Testis (tissue), 2 donors: ENCODE measurements at regions not wholly inside any gene's neighbourhood (a gene's known extent, or its start where the extent isn't known, plus 50 kb on each side); places are given as distances from the start of the nearest gene placed in this dataset.
"Not testable (repeated sequence)": the region's sequence is repeated elsewhere in the genome, so short reads cannot be mapped to it uniquely, and the experiment has no call there.

ENCODE experiments used
- DNase-seq: peaks from one replicate; pipeline ENCODE4 v3.0.0-alpha.2; 2019
- H3K27ac ChIP-seq, 2 donors: fragments of 200-600 bp; sonication (generic); one replicate each; pipeline ENCODE4 v1.5.1; 2019
- H3K27me3 ChIP-seq: fragments of 200-600 bp; sonication (generic); one replicate; pipeline ENCODE4 v1.5.1; 2019
- H3K36me3 ChIP-seq: fragments of 200-600 bp; sonication (generic); one replicate; pipeline ENCODE4 v1.5.1; 2017; ENCODE audit warnings: low read depth; ENCODE audit errors: missing control alignments
- H3K4me1 ChIP-seq: fragments of 200-600 bp; sonication (generic); one replicate; pipeline ENCODE4 v1.5.1; 2019
- H3K4me3 ChIP-seq, 2 donors: fragments of 200-600 bp; sonication (generic); one replicate each; pipeline ENCODE4 v1.5.1; 2017 to 2019
- H3K9me3 ChIP-seq: fragments of 200-600 bp; sonication (generic); one replicate; pipeline ENCODE4 v1.5.1; 2017
- CTCF ChIP-seq, 3 experiments: fragments of 450-650 bp in 2 of 3; fragments of 200-600 bp in 1 of 3; sonication (generic) in 1 of 3; IDR thresholded peaks; one replicate each; pipeline ENCODE4 v1.5.1; 2016 to 2019; ENCODE audit warnings: antibody characterized with exemption in 3 of 3, mild to moderate bottlenecking in 2 of 3, moderate library complexity in 1 of 3
- POLR2A ChIP-seq: fragments of 450-650 bp; IDR thresholded peaks from one replicate; pipeline ENCODE4 v1.6.1; 2017; ENCODE audit warnings: antibody characterized with exemption, mild to moderate bottlenecking, moderate library complexity
- WGBS, 2 donors: methylation state at CpG; one replicate each; pipeline ENCODE4 v1.1.5; 2018; 5-methylcytosine and 5-hydroxymethylcytosine counted together
- intact Hi-C: fragments of 100-400 bp; cut with DNase I; formaldehyde crosslinking; loops from one replicate; pipeline ENCODE4 v1.15.1; 2023; ENCODE audit warnings: low total_unique reads

GRCh38 chr5:93997562-93997961 lies 256.2 kb upstream of the POU5F2 start:
- intact Hi-C loops, result no loop called here
- H3K4me1 ChIP-seq, result no peaks in the 10 kb centered on the region
- H3K36me3 ChIP-seq, result no peaks in the 10 kb centered on the region
- no peaks in the 10 kb centered on the region for H3K27me3 ChIP-seq
- no peak overlapping the region for H3K27ac ChIP-seq
- WGBS, 2 donors, result 61 to 85% methylated on average over 1 of the region's 1 CpG
- DNase-seq, result no peak
- TF ChIP-seq POLR2A (no peak), CTCF (IDR thresholded peaks at IDR 0.05) (no peak)
- no peaks in the 10 kb centered on the region for H3K9me3 ChIP-seq
- no peak overlapping the region for H3K4me3 ChIP-seq

GRCh38 chr5:93995126-93995621 lies 253.8 kb upstream of the POU5F2 start:
- H3K9me3 ChIP-seq, result no peaks in the 10 kb centered on the region
- H3K27me3 ChIP-seq, result no peaks in the 10 kb centered on the region
- no peaks in the 10 kb centered on the region for H3K4me1 ChIP-seq
- 73 to 77% methylated on average over 3 of the region's 3 CpGs for WGBS, 2 donors
- H3K36me3 ChIP-seq, result no peaks in the 10 kb centered on the region
- TF ChIP-seq POLR2A (no peak), CTCF (IDR thresholded peaks at IDR 0.05) (no peak)
- H3K27ac ChIP-seq, result no peak overlapping the region
- intact Hi-C loops, result no loop called here
- no peak for DNase-seq
- no peak overlapping the region for H3K4me3 ChIP-seq

- no peak overlapping the region for H3K27ac ChIP-seq
- no peaks in the 10 kb centered on the region for H3K4me1 ChIP-seq
- no peaks in the 10 kb centered on the region for H3K36me3 ChIP-seq
- no peaks in the 10 kb centered on the region for H3K9me3 ChIP-seq
- intact Hi-C loops, result no loop called here
- WGBS, 2 donors, result 96 to 100% methylated on average over 2 of the region's 2 CpGs
- DNase-seq, result no peak
- H3K4me3 ChIP-seq, result no peak overlapping the region
- TF ChIP-seq CTCF (IDR thresholded peaks at IDR 0.05) (no peak), POLR2A (no peak)
- no peaks in the 10 kb centered on the region for H3K27me3 ChIP-seq
These were observed 251.8 kb upstream of the POU5F2 start for GRCh38 chr5:93993161-93993560.

GRCh38 chr5:93990504-93991070 lies 249.2 kb upstream of the POU5F2 start:
- Histone ChIP-seq H3K36me3 (no peaks in the 10 kb centered on the region), H3K27ac (peak overlapping the region in 1 of 2 donors; percentile 23), H3K4me1 (no peaks in the 10 kb centered on the region), H3K4me3 (no peak overlapping the region), H3K9me3 (no peaks in the 10 kb centered on the region), H3K27me3 (no peaks in the 10 kb centered on the region)
- TF ChIP-seq POLR2A (no peak), CTCF (IDR thresholded peaks at IDR 0.05) (no peak)
- intact Hi-C loops, result no loop called here
- no peak for DNase-seq
- WGBS, 2 donors, result 26 to 44% methylated on average over 2 of the region's 2 CpGs

GRCh38 chr5:93985940-93986570 lies 244.7 kb upstream of the POU5F2 start:
- H3K9me3 ChIP-seq, H3K4me1 ChIP-seq, intact Hi-C loops, H3K36me3 ChIP-seq, H3K27me3 ChIP-seq, H3K27ac ChIP-seq, H3K4me3 ChIP-seq, DNase-seq: not testable (repeated sequence)
- WGBS, 2 donors, result 83 to 84% methylated on average over 10 to 37 of the region's 45 CpGs
